ENCODE measurements at regions not wholly inside any gene's neighbourhood (a gene's known extent, or its start where the extent isn't known, plus 50 kb on each side); places are given as distances from the start of the nearest gene placed in this dataset.
"Not testable (repeated sequence)": the region's sequence is repeated elsewhere in the genome, so short reads cannot be mapped to it uniquely, and the experiment has no call there.

DNA sequence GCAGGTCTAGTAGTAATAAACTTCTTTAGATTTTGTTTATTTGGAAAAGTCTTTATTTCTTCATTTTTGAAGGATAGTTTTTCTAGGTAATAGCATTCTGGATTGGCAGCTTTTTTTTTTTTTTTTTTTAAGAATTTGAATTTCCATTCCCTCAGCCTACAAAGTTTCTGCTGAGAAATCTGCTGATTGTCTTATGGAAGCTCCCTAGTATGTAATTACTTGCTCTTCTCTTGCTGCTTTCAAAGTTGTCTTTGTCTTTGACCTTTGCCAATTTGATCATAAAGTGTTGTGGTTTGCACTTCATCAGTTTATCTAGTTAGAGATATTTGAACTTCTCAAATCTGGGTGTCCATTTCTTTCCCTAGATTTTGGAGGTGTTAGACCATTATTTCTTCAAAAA, 82.2 kb upstream of the GMDS start:
- Histone ChIP-seq H3K9me3 (ENCODE audit: control insufficient read depth, insufficient read depth, low read length) (peaks cover 36% of the 10 kb centered on the region), H3K27ac (ENCODE audit: low read depth, low read length) (no peak overlapping the region), H3K9ac (ENCODE audit: low read depth, low read length) (no peak overlapping the region), H3K27me3 (ENCODE audit: control insufficient read depth, insufficient read depth, low read length) (no peaks in the 10 kb centered on the region), H3K4me3 (ENCODE audit: low read depth, low read length) (no peak overlapping the region), H3K36me3 (ENCODE audit: control insufficient read depth, insufficient read depth, low read length) (no peaks in the 10 kb centered on the region), H3K4me1 (ENCODE audit: control insufficient read depth, insufficient read depth, low read length) (no peaks in the 10 kb centered on the region)

- no peaks in the 10 kb centered on the region for H3K27me3 ChIP-seq (ENCODE audit: control insufficient read depth, insufficient read depth, low read length)
- H3K9me3 ChIP-seq (ENCODE audit: control insufficient read depth, insufficient read depth, low read length) = peaks cover 35% of the 10 kb centered on the region
- no peak overlapping the region for H3K27ac ChIP-seq (ENCODE audit: low read depth, low read length)
- H3K36me3 ChIP-seq (ENCODE audit: control insufficient read depth, insufficient read depth, low read length) = no peaks in the 10 kb centered on the region
- H3K4me3 ChIP-seq (ENCODE audit: low read depth, low read length) = no peak overlapping the region
- no peaks in the 10 kb centered on the region for H3K4me1 ChIP-seq (ENCODE audit: control insufficient read depth, insufficient read depth, low read length)
- H3K9ac ChIP-seq (ENCODE audit: low read depth, low read length) = no peak overlapping the region
These were observed 79.0 kb upstream of the GMDS start for GRCh38 chr6:2324166-2324953.

DNA sequence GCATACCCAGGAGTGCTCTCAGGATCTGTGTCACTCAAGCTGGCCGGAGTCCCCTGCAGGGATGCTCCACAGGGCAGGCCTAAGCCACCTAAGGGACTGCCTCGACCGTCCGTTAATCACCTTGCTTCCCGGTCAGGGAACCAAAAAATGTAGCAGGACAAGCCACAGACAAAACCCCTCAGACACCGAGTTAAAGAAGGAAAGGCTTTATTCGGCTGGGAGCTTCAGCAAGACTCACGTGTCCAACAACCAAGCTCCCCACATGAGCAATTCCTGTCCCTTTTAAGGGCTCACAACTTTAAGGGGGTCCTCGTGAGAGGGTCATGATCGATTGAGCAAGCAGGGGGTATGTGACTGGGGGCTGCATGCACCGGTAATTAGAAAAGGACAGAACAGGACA, 72.1 kb upstream of the GMDS start:
- not testable (repeated sequence) for H3K36me3 ChIP-seq (ENCODE audit: control insufficient read depth, insufficient read depth, low read length); H3K4me3 ChIP-seq (ENCODE audit: low read depth, low read length); H3K9ac ChIP-seq (ENCODE audit: low read depth, low read length); H3K9me3 ChIP-seq (ENCODE audit: control insufficient read depth, insufficient read depth, low read length); H3K4me1 ChIP-seq (ENCODE audit: control insufficient read depth, insufficient read depth, low read length); H3K27me3 ChIP-seq (ENCODE audit: control insufficient read depth, insufficient read depth, low read length); H3K27ac ChIP-seq (ENCODE audit: low read depth, low read length)

- no peaks in the 10 kb centered on the region for H3K27me3 ChIP-seq (ENCODE audit: control insufficient read depth, insufficient read depth, low read length)
- peaks cover 2% of the 10 kb centered on the region; the same call in 1 of the 2 replicates for H3K9me3 ChIP-seq (ENCODE audit: control insufficient read depth, insufficient read depth, low read length)
- no peaks in the 10 kb centered on the region for H3K4me1 ChIP-seq (ENCODE audit: control insufficient read depth, insufficient read depth, low read length)
- no peak overlapping the region for H3K27ac ChIP-seq (ENCODE audit: low read depth, low read length)
- no peak overlapping the region for H3K4me3 ChIP-seq (ENCODE audit: low read depth, low read length)
- no peak overlapping the region for H3K9ac ChIP-seq (ENCODE audit: low read depth, low read length)
- no peaks in the 10 kb centered on the region for H3K36me3 ChIP-seq (ENCODE audit: control insufficient read depth, insufficient read depth, low read length)
These were observed 69.2 kb upstream of the GMDS start for GRCh38 chr6:2314641-2315040.

GRCh38 chr6:2310042-2310441, 64.6 kb upstream of the GMDS start:
- H3K4me3 ChIP-seq (ENCODE audit: low read depth, low read length) = no peak overlapping the region
- H3K4me1 ChIP-seq (ENCODE audit: control insufficient read depth, insufficient read depth, low read length) = peaks cover 9% of the 10 kb centered on the region; the same call in 1 of the 2 replicates

GRCh38 chr6:2309122-2309521, 63.7 kb upstream of the GMDS start:
- Histone ChIP-seq H3K27me3 (ENCODE audit: control insufficient read depth, insufficient read depth, low read length) (no peaks in the 10 kb centered on the region), H3K9me3 (ENCODE audit: control insufficient read depth, insufficient read depth, low read length) (no peaks in the 10 kb centered on the region), H3K4me1 (ENCODE audit: control insufficient read depth, insufficient read depth, low read length) (peaks cover 9% of the 10 kb centered on the region; the same call in 1 of the 2 replicates), H3K4me3 (ENCODE audit: low read depth, low read length) (no peak overlapping the region), H3K36me3 (ENCODE audit: control insufficient read depth, insufficient read depth, low read length) (no peaks in the 10 kb centered on the region), H3K9ac (ENCODE audit: low read depth, low read length) (no peak overlapping the region), H3K27ac (ENCODE audit: low read depth, low read length) (no peak overlapping the region)

More at GRCh38 chr6:2310042-2310441, 64.6 kb upstream of the GMDS start:
- no peak overlapping the region for H3K9ac ChIP-seq (ENCODE audit: low read depth, low read length)
- no peak overlapping the region for H3K27ac ChIP-seq (ENCODE audit: low read depth, low read length)
- H3K36me3 ChIP-seq (ENCODE audit: control insufficient read depth, insufficient read depth, low read length) = no peaks in the 10 kb centered on the region
- no peaks in the 10 kb centered on the region for H3K27me3 ChIP-seq (ENCODE audit: control insufficient read depth, insufficient read depth, low read length)
- H3K9me3 ChIP-seq (ENCODE audit: control insufficient read depth, insufficient read depth, low read length) = no peaks in the 10 kb centered on the region

- Histone ChIP-seq H3K9me3 (ENCODE audit: control insufficient read depth, insufficient read depth, low read length) (no peaks in the 10 kb centered on the region), H3K4me3 (ENCODE audit: low read depth, low read length) (no peak overlapping the region), H3K27ac (ENCODE audit: low read depth, low read length) (no peak overlapping the region), H3K9ac (ENCODE audit: low read depth, low read length) (no peak overlapping the region), H3K4me1 (ENCODE audit: control insufficient read depth, insufficient read depth, low read length) (peaks cover 9% of the 10 kb centered on the region; the same call in 1 of the 2 replicates), H3K36me3 (ENCODE audit: control insufficient read depth, insufficient read depth, low read length) (no peaks in the 10 kb centered on the region), H3K27me3 (ENCODE audit: control insufficient read depth, insufficient read depth, low read length) (no peaks in the 10 kb centered on the region)
These were observed 62.4 kb upstream of the GMDS start for GRCh38 chr6:2307799-2308198.

DNA sequence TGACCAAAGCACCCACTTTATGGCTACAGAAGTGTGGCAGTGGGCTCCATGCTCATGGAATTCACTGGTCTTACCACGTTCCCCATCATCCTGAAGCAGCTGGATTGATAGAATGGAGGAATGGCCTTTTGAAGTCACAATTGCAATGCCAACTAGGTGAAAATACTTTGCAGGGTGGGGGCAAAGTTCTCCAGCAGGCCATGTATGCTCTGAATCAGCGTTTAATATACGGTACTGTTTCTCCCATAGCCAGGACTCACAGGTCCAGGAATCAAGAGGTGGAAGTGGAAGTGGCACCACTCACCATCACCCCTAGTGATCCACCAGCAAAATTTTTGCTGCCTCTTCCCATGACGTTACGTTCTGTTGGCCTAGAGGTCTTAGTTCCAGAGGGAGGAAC, 60.5 kb upstream of the GMDS start:
- Histone ChIP-seq H3K27ac (ENCODE audit: low read depth, low read length) (no peak overlapping the region), H3K9ac (ENCODE audit: low read depth, low read length) (no peak overlapping the region), H3K36me3 (ENCODE audit: control insufficient read depth, insufficient read depth, low read length) (no peaks in the 10 kb centered on the region), H3K27me3 (ENCODE audit: control insufficient read depth, insufficient read depth, low read length) (no peaks in the 10 kb centered on the region), H3K9me3 (ENCODE audit: control insufficient read depth, insufficient read depth, low read length) (no peaks in the 10 kb centered on the region), H3K4me1 (ENCODE audit: control insufficient read depth, insufficient read depth, low read length) (peaks cover 9% of the 10 kb centered on the region; the same call in 1 of the 2 replicates), H3K4me3 (ENCODE audit: low read depth, low read length) (no peak overlapping the region)

GRCh38 chr6:2302482-2302881, 57.1 kb upstream of the GMDS start:
- H3K36me3 ChIP-seq (ENCODE audit: control insufficient read depth, insufficient read depth, low read length) = not testable (repeated sequence)

DNA sequence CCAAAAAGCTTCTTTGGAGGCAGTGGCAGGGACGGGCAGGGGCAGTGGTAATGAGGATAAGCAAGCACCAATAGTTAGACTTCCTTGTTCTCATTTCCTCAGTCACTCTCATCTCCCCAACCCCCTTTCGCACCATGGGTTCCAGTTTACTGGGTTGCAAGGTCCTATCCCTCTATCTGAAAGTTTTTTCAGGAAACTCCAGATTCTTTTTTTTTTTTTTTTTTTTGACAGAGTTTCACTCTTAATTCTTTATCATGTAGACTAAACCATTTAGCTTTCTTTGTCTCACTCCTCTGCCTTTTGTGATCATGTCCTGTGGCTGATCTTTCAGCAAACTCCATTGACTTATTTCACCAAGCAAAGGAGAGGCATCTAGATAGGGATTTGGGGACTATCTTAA, 51.4 kb upstream of the GMDS start:
- Histone ChIP-seq H3K9ac (ENCODE audit: low read depth, low read length) (no peak overlapping the region), H3K9me3 (ENCODE audit: control insufficient read depth, insufficient read depth, low read length) (no peaks in the 10 kb centered on the region), H3K36me3 (ENCODE audit: control insufficient read depth, insufficient read depth, low read length) (no peaks in the 10 kb centered on the region), H3K27ac (ENCODE audit: low read depth, low read length) (peak overlapping the region; percentile 54), H3K4me1 (ENCODE audit: control insufficient read depth, insufficient read depth, low read length) (peaks cover 19% of the 10 kb centered on the region), H3K4me3 (ENCODE audit: low read depth, low read length) (no peak overlapping the region; the same call in 1 of the 2 replicates), H3K27me3 (ENCODE audit: control insufficient read depth, insufficient read depth, low read length) (no peaks in the 10 kb centered on the region)

More at GRCh38 chr6:2302482-2302881, 57.1 kb upstream of the GMDS start:
- H3K4me1 ChIP-seq (ENCODE audit: control insufficient read depth, insufficient read depth, low read length); H3K9ac ChIP-seq (ENCODE audit: low read depth, low read length); H3K9me3 ChIP-seq (ENCODE audit: control insufficient read depth, insufficient read depth, low read length); H3K27ac ChIP-seq (ENCODE audit: low read depth, low read length); H3K4me3 ChIP-seq (ENCODE audit: low read depth, low read length); H3K27me3 ChIP-seq (ENCODE audit: control insufficient read depth, insufficient read depth, low read length): not testable (repeated sequence)

Measured in HUES48 (cell line).